Liver (tissue), 7 donors: ENCODE measurements at regions not wholly inside any gene's neighbourhood (a gene's known extent, or its start where the extent isn't known, plus 50 kb on each side); places are given as distances from the start of the nearest gene placed in this dataset.

Experiments
- DNase-seq: peaks from one replicate; pipeline ENCODE4 v3.0.0-alpha.2; 2017; ENCODE audit warnings: low spot score
- H3K27ac ChIP-seq, 2 donors: one replicate each; pipeline ENCODE4 v1.7.0; 2013; ENCODE audit warnings: inconsistent platforms in 2 of 2, low read length in 2 of 2, control low read depth in 1 of 2, low read depth in 1 of 2, mild to moderate bottlenecking in 1 of 2
- H3K27me3 ChIP-seq, 4 donors: one replicate each; pipeline versions ENCODE4 v1.6.1 to v1.7.0; 2013; ENCODE audit warnings: low read length in 3 of 4, inconsistent platforms in 1 of 4, mild to moderate bottlenecking in 1 of 4, moderate library complexity in 1 of 4; ENCODE audit not compliant: control insufficient read depth in 4 of 4, insufficient read depth in 4 of 4
- H3K36me3 ChIP-seq, 4 donors: one replicate each; pipeline versions ENCODE4 v1.6.1 to v1.7.0; 2013; ENCODE audit warnings: low read length in 3 of 4, mild to moderate bottlenecking in 3 of 4, low read depth in 1 of 4, moderate library complexity in 1 of 4; ENCODE audit not compliant: control insufficient read depth in 4 of 4, insufficient read depth in 3 of 4
- H3K4me1 ChIP-seq, 4 donors: one replicate each; pipeline versions ENCODE4 v1.6.1 to v1.7.0; 2013; ENCODE audit warnings: low read length in 3 of 4, mild to moderate bottlenecking in 3 of 4, moderate library complexity in 1 of 4; ENCODE audit not compliant: control insufficient read depth in 4 of 4, insufficient read depth in 4 of 4
- H3K4me3 ChIP-seq, 3 donors: one replicate each; pipeline versions ENCODE4 v1.6.1 to v1.7.0; 2013; ENCODE audit warnings: low read length in 3 of 3, control low read depth in 1 of 3, low read depth in 1 of 3, mild to moderate bottlenecking in 1 of 3
- H3K9ac ChIP-seq, 2 donors: one replicate each; pipeline ENCODE4 v1.7.0; 2013; ENCODE audit warnings: low read length in 2 of 2, mild to moderate bottlenecking in 2 of 2, moderate library complexity in 2 of 2, control low read depth in 1 of 2, low read depth in 1 of 2
- H3K9me3 ChIP-seq, 4 donors: one replicate each; pipeline versions ENCODE4 v1.6.1 to v1.7.0; 2013; ENCODE audit warnings: low read length in 3 of 4; ENCODE audit not compliant: control insufficient read depth in 4 of 4
- ATF3 ChIP-seq: IDR thresholded peaks from 2 replicates; pipeline ENCODE4 v1.6.1; 2016; ENCODE audit warnings: antibody characterized with exemption
- EGR1 ChIP-seq, 2 donors: IDR thresholded peaks; 2 replicates each; pipeline ENCODE4 v1.6.1; 2016 to 2018; ENCODE audit warnings: antibody characterized with exemption in 2 of 2, low read depth in 2 of 2
- FOXA1 ChIP-seq: IDR thresholded peaks from 2 replicates; pipeline ENCODE4 v1.6.1; 2016; ENCODE audit warnings: antibody characterized with exemption
- HNF4A ChIP-seq, 2 donors: conservative IDR thresholded peaks; 2 replicates each; pipeline ENCODE4 v1.6.1; 2016; ENCODE audit warnings: antibody characterized with exemption in 2 of 2, mild to moderate bottlenecking in 2 of 2
- JUND ChIP-seq, 2 donors: IDR thresholded peaks; 2 replicates each; pipeline ENCODE4 v1.6.1; 2016; ENCODE audit warnings: antibody characterized with exemption in 2 of 2
- NR2F2 ChIP-seq: IDR thresholded peaks from 2 replicates; pipeline ENCODE4 v1.6.1; 2016; ENCODE audit warnings: antibody characterized with exemption
- RAD21 ChIP-seq, 2 donors: IDR thresholded peaks; 2 replicates each; pipeline ENCODE4 v1.6.1; 2016; ENCODE audit warnings: antibody characterized with exemption in 2 of 2, mild to moderate bottlenecking in 2 of 2
- REST ChIP-seq: IDR thresholded peaks from 2 replicates; pipeline ENCODE4 v1.6.1; 2016; ENCODE audit warnings: antibody characterized with exemption, mild to moderate bottlenecking
- SP1 ChIP-seq: IDR thresholded peaks from 2 replicates; pipeline ENCODE4 v1.6.1; 2018; ENCODE audit warnings: antibody characterized with exemption, mild to moderate bottlenecking
- TAF1 ChIP-seq: conservative IDR thresholded peaks from 2 replicates; pipeline ENCODE4 v1.6.1; 2016; ENCODE audit warnings: antibody characterized with exemption, mild to moderate bottlenecking
- YY1 ChIP-seq: IDR thresholded peaks from 2 replicates; pipeline ENCODE4 v1.6.1; 2016; ENCODE audit warnings: antibody characterized with exemption, mild to moderate bottlenecking
- ZBTB33 ChIP-seq: IDR thresholded peaks from 2 replicates; pipeline ENCODE4 v1.6.1; 2016; ENCODE audit warnings: antibody characterized with exemption
- WGBS: extraction: QIAGEN DNeasy Blood & Tissue Kit; methylation state at CpG from one replicate; pipeline ENCODE4 v1.1.7; 2013; 5-methylcytosine and 5-hydroxymethylcytosine counted together
- donor health status: healthy.
- donor health status: healthy.
- donor health status: healthy.
- donor health status: healthy.

- DNase-seq = no peak
- Histone ChIP-seq H3K9me3 (no peaks in the 10 kb centered on the region), H3K9ac (no peak overlapping the region), H3K27ac (no peak overlapping the region), H3K4me1 (no peaks in the 10 kb centered on the region), H3K36me3 (no peaks in the 10 kb centered on the region), H3K4me3 (no peak overlapping the region), H3K27me3 (no peaks in the 10 kb centered on the region)
- TF ChIP-seq TAF1 (no peak), ATF3 (no peak), EGR1 (IDR thresholded peaks at IDR 0.05; ENCODE audit: low read depth in 2 of 2) (no peak), HNF4A (conservative IDR thresholded peaks at IDR 0.05) (no peak), SP1 (no peak), ZBTB33 (no peak), JUND (IDR thresholded peaks at IDR 0.05) (no peak)
- WGBS = 92% methylated on average over 2 of the region's 2 CpGs
Observed at GRCh38 chr9:81776834-81777233, 87.5 kb upstream of the TLE1 start.

GRCh38 chr9:81777482-81777881, 88.1 kb upstream of the TLE1 start:
- H3K9ac ChIP-seq = no peak overlapping the region
- no peaks in the 10 kb centered on the region for H3K9me3 ChIP-seq
- TF ChIP-seq NR2F2 (no peak), RAD21 (IDR thresholded peaks at IDR 0.05) (no peak), FOXA1 (no peak), ZBTB33 (no peak)
- 68% methylated on average over 3 of the region's 3 CpGs for WGBS
- H3K4me1 ChIP-seq = no peaks in the 10 kb centered on the region
- no peaks in the 10 kb centered on the region for H3K36me3 ChIP-seq
- no peak overlapping the region for H3K27ac ChIP-seq
- no peak overlapping the region for H3K4me3 ChIP-seq
- H3K27me3 ChIP-seq = no peaks in the 10 kb centered on the region
- no peak for DNase-seq

- Histone ChIP-seq H3K27me3 (no peaks in the 10 kb centered on the region), H3K4me1 (peaks cover 2 to 6% (median 5%) of the 10 kb centered on the region in 4 donors), H3K9me3 (no peaks in the 10 kb centered on the region), H3K27ac (no peak overlapping the region), H3K4me3 (no peak overlapping the region), H3K36me3 (no peaks in the 10 kb centered on the region), H3K9ac (no peak overlapping the region)
- DNase-seq = no peak
- no peak for TF ChIP-seq JUND (IDR thresholded peaks at IDR 0.05)
- no peak for TF ChIP-seq EGR1 (IDR thresholded peaks at IDR 0.05; ENCODE audit: low read depth in 2 of 2)
- no peak for TF ChIP-seq REST
- TF ChIP-seq SP1 = no peak
- no peak for TF ChIP-seq YY1
- TF ChIP-seq FOXA1 = no peak
- 91% methylated on average over 10 of the region's 10 CpGs for WGBS
Observed at GRCh38 chr9:81782313-81782995, 93.1 kb upstream of the TLE1 start.
